ENCODE measurements at regions not wholly inside any gene's neighbourhood (a gene's known extent, or its start where the extent isn't known, plus 50 kb on each side); places are given as distances from the start of the nearest gene placed in this dataset.

DNA sequence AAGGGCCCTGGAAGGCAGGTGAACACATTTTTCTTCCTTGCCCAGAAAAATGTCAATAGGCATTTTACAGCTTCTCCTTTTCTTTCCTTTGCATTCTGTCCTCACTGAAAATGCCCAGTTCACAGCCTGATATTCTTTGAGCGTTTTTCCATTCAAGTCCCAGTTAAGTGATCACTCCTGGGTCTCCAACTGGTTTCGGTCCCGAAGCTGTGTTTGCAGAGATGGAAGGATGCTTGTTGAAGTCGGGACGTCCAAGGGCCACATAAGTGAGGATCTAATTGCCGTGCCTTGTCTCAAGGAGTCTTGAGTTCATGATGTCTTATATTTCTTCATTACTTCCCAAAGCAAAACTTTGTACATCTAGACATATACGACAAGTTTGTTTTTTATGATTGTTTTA is 208.7 kb upstream of the PRKCQ start:
- TF ChIP-seq, protein P1, sequence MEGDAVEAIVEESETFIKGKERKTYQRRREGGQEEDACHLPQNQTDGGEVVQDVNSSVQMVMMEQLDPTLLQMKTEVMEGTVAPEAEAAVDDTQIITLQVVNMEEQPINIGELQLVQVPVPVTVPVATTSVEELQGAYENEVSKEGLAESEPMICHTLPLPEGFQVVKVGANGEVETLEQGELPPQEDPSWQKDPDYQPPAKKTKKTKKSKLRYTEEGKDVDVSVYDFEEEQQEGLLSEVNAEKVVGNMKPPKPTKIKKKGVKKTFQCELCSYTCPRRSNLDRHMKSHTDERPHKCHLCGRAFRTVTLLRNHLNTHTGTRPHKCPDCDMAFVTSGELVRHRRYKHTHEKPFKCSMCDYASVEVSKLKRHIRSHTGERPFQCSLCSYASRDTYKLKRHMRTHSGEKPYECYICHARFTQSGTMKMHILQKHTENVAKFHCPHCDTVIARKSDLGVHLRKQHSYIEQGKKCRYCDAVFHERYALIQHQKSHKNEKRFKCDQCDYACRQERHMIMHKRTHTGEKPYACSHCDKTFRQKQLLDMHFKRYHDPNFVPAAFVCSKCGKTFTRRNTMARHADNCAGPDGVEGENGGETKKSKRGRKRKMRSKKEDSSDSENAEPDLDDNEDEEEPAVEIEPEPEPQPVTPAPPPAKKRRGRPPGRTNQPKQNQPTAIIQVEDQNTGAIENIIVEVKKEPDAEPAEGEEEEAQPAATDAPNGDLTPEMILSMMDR (IDR thresholded peaks at IDR 0.05; ENCODE audit: extremely low read depth in 1 of 2, insufficient read depth in 1 of 2, low read depth in 1 of 2, low read length in 2 of 2) = no peak
- TF ChIP-seq POLR2AphosphoS5 (IDR thresholded peaks at IDR 0.05; ENCODE audit: insufficient read depth, low read depth, low read length) = no peak
- no peak for TF ChIP-seq MYC (IDR thresholded peaks at IDR 0.05; ENCODE audit: low read depth, low read length)
